ENCODE measurements at regions not wholly inside any gene's neighbourhood (a gene's known extent, or its start where the extent isn't known, plus 50 kb on each side); places are given as distances from the start of the nearest gene placed in this dataset.
"Not testable (repeated sequence)": the region's sequence is repeated elsewhere in the genome, so short reads cannot be mapped to it uniquely, and the experiment has no call there.

GRCh38 chr6:86712039-86712438 is 225.3 kb upstream of the HTR1E start:
- Histone ChIP-seq H3K36me3 (ENCODE audit: control insufficient read depth, insufficient read depth, low read length) (no peaks in the 10 kb centered on the region), H3K4me1 (ENCODE audit: control insufficient read depth, insufficient read depth, low read length) (no peaks in the 10 kb centered on the region), H3K4me3 (ENCODE audit: low read length) (no peak overlapping the region), H3K27me3 (ENCODE audit: control insufficient read depth, insufficient read depth, low read length) (no peaks in the 10 kb centered on the region), H3K27ac (ENCODE audit: low read length) (no peak overlapping the region), H3K9me3 (ENCODE audit: control insufficient read depth, low read depth, low read length) (no peaks in the 10 kb centered on the region)
- 0% methylated on average over 1 of the region's 2 CpGs for WGBS (ENCODE audit: insufficient coverage, low lambda C conversion rate)
- no peak for DNase-seq

DNA sequence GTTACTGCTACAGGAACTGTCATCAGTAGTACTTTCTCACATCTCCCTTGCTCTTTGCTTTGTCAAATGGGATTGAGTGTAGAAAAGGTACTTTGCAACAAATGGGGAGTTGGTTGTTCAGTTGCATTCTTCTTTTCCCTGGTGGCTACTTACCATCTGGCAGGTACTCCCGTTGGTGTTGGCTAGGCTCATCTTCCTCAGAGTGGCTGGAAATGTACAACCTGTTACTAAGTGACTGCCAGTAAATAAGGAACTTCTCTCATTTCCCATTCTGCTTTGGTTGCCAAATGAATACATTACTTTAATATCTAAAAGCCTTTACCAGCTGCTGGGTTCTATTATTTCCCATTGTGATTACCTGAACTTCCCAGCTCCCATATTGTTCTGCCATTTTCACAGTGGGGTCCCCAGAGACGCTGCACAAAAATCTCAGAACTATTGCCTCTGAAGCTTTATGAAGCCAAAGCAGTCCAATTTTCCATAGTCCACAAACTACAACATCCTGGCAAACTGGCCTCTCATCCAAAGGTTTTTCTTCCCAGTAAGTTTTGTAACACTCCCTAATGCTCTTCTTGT is 229.7 kb upstream of the HTR1E start:
- DNase-seq: no peak
- Histone ChIP-seq H3K27me3 (ENCODE audit: control insufficient read depth, insufficient read depth, low read length) (no peaks in the 10 kb centered on the region), H3K27ac (ENCODE audit: low read length) (no peak overlapping the region), H3K4me3 (ENCODE audit: low read length) (no peak overlapping the region), H3K36me3 (ENCODE audit: control insufficient read depth, insufficient read depth, low read length) (no peaks in the 10 kb centered on the region), H3K9me3 (ENCODE audit: control insufficient read depth, low read depth, low read length) (no peaks in the 10 kb centered on the region), H3K4me1 (ENCODE audit: control insufficient read depth, insufficient read depth, low read length) (no peaks in the 10 kb centered on the region)
- no CpG with 5 or more reads among the region's 2 CpGs for WGBS (ENCODE audit: insufficient coverage, low lambda C conversion rate)

DNA sequence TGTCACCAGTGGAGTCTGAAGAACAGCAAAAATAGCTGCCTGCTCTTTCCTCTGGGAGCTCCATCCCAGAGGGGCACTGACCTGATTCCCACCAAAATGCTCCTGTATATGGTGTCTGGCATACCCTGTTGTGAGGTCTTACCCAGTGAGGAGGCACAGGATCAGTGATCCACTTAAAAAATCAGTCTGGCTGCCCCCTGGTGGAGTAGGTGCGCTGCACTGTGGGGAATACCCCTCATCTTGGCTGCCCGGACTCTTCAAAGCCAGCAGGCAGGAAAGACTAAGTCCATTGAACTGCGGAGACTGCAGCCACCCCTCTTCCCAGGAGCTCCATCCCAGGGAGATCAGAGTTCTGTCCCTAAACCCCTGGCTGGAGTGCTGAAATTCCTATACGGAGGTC is 230.9 kb upstream of the HTR1E start:
- no CpG with 5 or more reads among the region's 4 CpGs for WGBS (ENCODE audit: insufficient coverage, low lambda C conversion rate)
- no peaks in the 10 kb centered on the region for H3K9me3 ChIP-seq (ENCODE audit: control insufficient read depth, low read depth, low read length)
- no peaks in the 10 kb centered on the region for H3K27me3 ChIP-seq (ENCODE audit: control insufficient read depth, insufficient read depth, low read length)
- H3K36me3 ChIP-seq (ENCODE audit: control insufficient read depth, insufficient read depth, low read length): no peaks in the 10 kb centered on the region
- no peak overlapping the region for H3K27ac ChIP-seq (ENCODE audit: low read length)
- no peaks in the 10 kb centered on the region for H3K4me1 ChIP-seq (ENCODE audit: control insufficient read depth, insufficient read depth, low read length)
- DNase-seq: peak in 1 of 2 donors; percentile 5
- H3K4me3 ChIP-seq (ENCODE audit: low read length): no peak overlapping the region

- H3K9me3 ChIP-seq (ENCODE audit: control insufficient read depth, low read depth, low read length); H3K36me3 ChIP-seq (ENCODE audit: control insufficient read depth, insufficient read depth, low read length); H3K27ac ChIP-seq (ENCODE audit: low read length); H3K4me3 ChIP-seq (ENCODE audit: low read length); H3K4me1 ChIP-seq (ENCODE audit: control insufficient read depth, insufficient read depth, low read length); H3K27me3 ChIP-seq (ENCODE audit: control insufficient read depth, insufficient read depth, low read length); DNase-seq: not testable (repeated sequence)
- no CpG with 5 or more reads among the region's 4 CpGs for WGBS (ENCODE audit: insufficient coverage, low lambda C conversion rate)
These were observed 236.1 kb upstream of the HTR1E start for GRCh38 chr6:86701228-86701627.

DNA sequence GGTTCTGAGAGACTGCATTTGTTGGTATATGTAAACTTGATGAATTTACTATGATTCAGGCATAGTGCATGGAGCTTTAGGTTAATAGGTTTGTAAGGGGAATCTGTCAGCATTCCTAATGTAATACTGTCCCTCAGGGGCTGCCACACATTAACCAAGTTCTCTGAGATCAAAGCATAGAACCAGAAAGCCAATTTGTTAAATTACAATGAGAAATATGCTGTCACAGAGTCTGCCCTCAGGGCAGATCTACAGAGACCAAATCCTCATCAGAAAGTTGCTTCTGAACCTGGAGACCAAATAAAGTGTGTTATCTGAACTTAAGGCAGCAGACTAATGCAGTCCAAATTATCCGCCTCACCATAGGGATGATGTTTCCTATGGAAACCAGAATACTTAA is 250.8 kb upstream of the HTR1E start:
- H3K36me3 ChIP-seq (ENCODE audit: control insufficient read depth, insufficient read depth, low read length): no peaks in the 10 kb centered on the region
- H3K27ac ChIP-seq (ENCODE audit: low read length): no peak overlapping the region
- H3K4me1 ChIP-seq (ENCODE audit: control insufficient read depth, insufficient read depth, low read length): no peaks in the 10 kb centered on the region
- DNase-seq: no peak
- H3K9me3 ChIP-seq (ENCODE audit: control insufficient read depth, low read depth, low read length): no peaks in the 10 kb centered on the region
- no peaks in the 10 kb centered on the region for H3K27me3 ChIP-seq (ENCODE audit: control insufficient read depth, insufficient read depth, low read length)
- H3K4me3 ChIP-seq (ENCODE audit: low read length): no peak overlapping the region
- no CpG with 5 or more reads among the region's 1 CpG for WGBS (ENCODE audit: insufficient coverage, low lambda C conversion rate)

- H3K4me1 ChIP-seq (ENCODE audit: control insufficient read depth, insufficient read depth, low read length): no peaks in the 10 kb centered on the region
- no peak for DNase-seq
- no peaks in the 10 kb centered on the region for H3K9me3 ChIP-seq (ENCODE audit: control insufficient read depth, low read depth, low read length)
- no peaks in the 10 kb centered on the region for H3K36me3 ChIP-seq (ENCODE audit: control insufficient read depth, insufficient read depth, low read length)
- H3K4me3 ChIP-seq (ENCODE audit: low read length): no peak overlapping the region
- 86% methylated on average over 2 of the region's 3 CpGs for WGBS (ENCODE audit: insufficient coverage, low lambda C conversion rate)
- H3K27me3 ChIP-seq (ENCODE audit: control insufficient read depth, insufficient read depth, low read length): no peaks in the 10 kb centered on the region
- H3K27ac ChIP-seq (ENCODE audit: low read length): no peak overlapping the region
These were observed 252.0 kb upstream of the HTR1E start for GRCh38 chr6:86685230-86685797.

- Histone ChIP-seq H3K9me3 (ENCODE audit: control insufficient read depth, low read depth, low read length) (no peaks in the 10 kb centered on the region), H3K4me3 (ENCODE audit: low read length) (no peak overlapping the region), H3K27ac (ENCODE audit: low read length) (no peak overlapping the region), H3K27me3 (ENCODE audit: control insufficient read depth, insufficient read depth, low read length) (no peaks in the 10 kb centered on the region), H3K36me3 (ENCODE audit: control insufficient read depth, insufficient read depth, low read length) (no peaks in the 10 kb centered on the region), H3K4me1 (ENCODE audit: control insufficient read depth, insufficient read depth, low read length) (no peaks in the 10 kb centered on the region)
- no peak for DNase-seq
- WGBS (ENCODE audit: insufficient coverage, low lambda C conversion rate): no CpG with 5 or more reads among the region's 1 CpG
These were observed 254.0 kb upstream of the HTR1E start for GRCh38 chr6:86683132-86683908.

- Histone ChIP-seq H3K36me3 (ENCODE audit: control insufficient read depth, insufficient read depth, low read length) (no peaks in the 10 kb centered on the region), H3K4me1 (ENCODE audit: control insufficient read depth, insufficient read depth, low read length) (no peaks in the 10 kb centered on the region), H3K4me3 (ENCODE audit: low read length) (no peak overlapping the region), H3K9me3 (ENCODE audit: control insufficient read depth, low read depth, low read length) (no peaks in the 10 kb centered on the region), H3K27ac (ENCODE audit: low read length) (no peak overlapping the region), H3K27me3 (ENCODE audit: control insufficient read depth, insufficient read depth, low read length) (no peaks in the 10 kb centered on the region)
- 83% methylated on average over 1 of the region's 1 CpG for WGBS (ENCODE audit: insufficient coverage, low lambda C conversion rate)
- no peak for DNase-seq
These were observed 255.0 kb upstream of the HTR1E start for GRCh38 chr6:86682297-86682696.

- no CpG with 5 or more reads among the region's 1 CpG for WGBS (ENCODE audit: insufficient coverage, low lambda C conversion rate)
- not testable (repeated sequence) for H3K36me3 ChIP-seq (ENCODE audit: control insufficient read depth, insufficient read depth, low read length); H3K9me3 ChIP-seq (ENCODE audit: control insufficient read depth, low read depth, low read length); H3K27ac ChIP-seq (ENCODE audit: low read length); H3K4me3 ChIP-seq (ENCODE audit: low read length); H3K27me3 ChIP-seq (ENCODE audit: control insufficient read depth, insufficient read depth, low read length); DNase-seq; H3K4me1 ChIP-seq (ENCODE audit: control insufficient read depth, insufficient read depth, low read length)
These were observed 256.2 kb upstream of the HTR1E start for GRCh38 chr6:86681140-86681539.

- no CpG with 5 or more reads among the region's 8 CpGs for WGBS (ENCODE audit: insufficient coverage, low lambda C conversion rate)
- not testable (repeated sequence) for H3K36me3 ChIP-seq (ENCODE audit: control insufficient read depth, insufficient read depth, low read length)
These were observed 265.2 kb upstream of the HTR1E start for GRCh38 chr6:86672125-86672524.

DNA sequence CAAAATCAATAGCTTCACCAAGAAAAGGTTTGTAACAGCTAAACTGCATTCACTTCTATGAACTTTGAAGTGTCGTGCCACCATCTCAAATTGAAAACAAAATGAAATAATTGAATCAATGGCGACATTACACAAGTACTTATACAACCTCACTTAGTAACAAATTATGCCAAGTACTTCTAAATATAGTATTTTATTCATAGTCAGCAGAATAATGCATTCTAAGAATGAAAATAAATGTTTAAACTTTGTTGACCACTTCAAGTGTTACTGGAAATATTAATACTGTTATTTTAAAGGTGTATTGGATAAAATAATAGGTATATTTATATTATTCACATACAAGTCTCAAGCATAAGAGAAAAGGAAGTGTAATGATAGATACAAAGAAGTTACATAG is 280.1 kb upstream of the HTR1E start:
- DNase-seq: no peak
- no peaks in the 10 kb centered on the region for H3K36me3 ChIP-seq (ENCODE audit: control insufficient read depth, insufficient read depth, low read length)
- no peaks in the 10 kb centered on the region for H3K9me3 ChIP-seq (ENCODE audit: control insufficient read depth, low read depth, low read length)
- no peaks in the 10 kb centered on the region for H3K27me3 ChIP-seq (ENCODE audit: control insufficient read depth, insufficient read depth, low read length)
- no peak overlapping the region for H3K27ac ChIP-seq (ENCODE audit: low read length)
- H3K4me1 ChIP-seq (ENCODE audit: control insufficient read depth, insufficient read depth, low read length): no peaks in the 10 kb centered on the region
- 60% methylated on average over 1 of the region's 2 CpGs for WGBS (ENCODE audit: insufficient coverage, low lambda C conversion rate)
- no peak overlapping the region for H3K4me3 ChIP-seq (ENCODE audit: low read length)

More at GRCh38 chr6:86672125-86672524, 265.2 kb upstream of the HTR1E start:
- not testable (repeated sequence) for H3K4me1 ChIP-seq (ENCODE audit: control insufficient read depth, insufficient read depth, low read length); DNase-seq; H3K9me3 ChIP-seq (ENCODE audit: control insufficient read depth, low read depth, low read length); H3K4me3 ChIP-seq (ENCODE audit: low read length); H3K27ac ChIP-seq (ENCODE audit: low read length); H3K27me3 ChIP-seq (ENCODE audit: control insufficient read depth, insufficient read depth, low read length)
